ENCODE measurements at regions not wholly inside any gene's neighbourhood (a gene's known extent, or its start where the extent isn't known, plus 50 kb on each side); places are given as distances from the start of the nearest gene placed in this dataset.

GRCh38 chr16:77502448-77502847 is 67.6 kb upstream of the ADAMTS18 start:
- TF ChIP-seq EZH2phosphoT487 (IDR thresholded peaks at IDR 0.05; ENCODE audit: insufficient read depth, low read depth) (no peak), EZH2 (IDR thresholded peaks at IDR 0.05; ENCODE audit: insufficient read depth, poor library complexity, severe bottlenecking) (no peak)

Data from GM23248 (cell line).